SHP77 treated with DMSO at 0.1 percent for 48 hours (cell line): ENCODE measurements at regions not wholly inside any gene's neighbourhood (a gene's known extent, or its start where the extent isn't known, plus 50 kb on each side); places are given as distances from the start of the nearest gene placed in this dataset.

Experiments
- DNase-seq: peaks from one replicate; lab custom pipeline; 2025; lab: John Stamatoyannopoulos, UW

DNA sequence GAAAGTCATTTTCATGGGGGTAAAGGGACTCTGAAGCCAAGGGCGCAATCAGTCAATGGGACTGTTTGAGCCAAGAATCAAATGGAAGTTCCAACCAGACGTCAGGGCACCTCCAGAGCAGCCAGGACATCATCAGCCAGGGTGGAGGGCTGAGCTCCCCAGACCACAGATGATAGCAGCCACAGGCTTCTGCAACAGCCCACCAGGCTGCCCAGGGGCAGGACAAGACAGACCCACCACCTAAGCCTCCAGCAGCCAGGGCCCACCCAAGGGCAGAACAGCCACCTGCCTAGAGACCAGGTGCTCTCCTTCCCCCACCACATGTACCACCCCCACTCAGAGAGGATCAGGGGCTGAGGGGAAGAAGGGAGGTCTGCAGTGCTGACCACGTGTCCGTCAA lies 53.8 kb upstream of the SLC66A3 start:
- no peak for DNase-seq

DNA sequence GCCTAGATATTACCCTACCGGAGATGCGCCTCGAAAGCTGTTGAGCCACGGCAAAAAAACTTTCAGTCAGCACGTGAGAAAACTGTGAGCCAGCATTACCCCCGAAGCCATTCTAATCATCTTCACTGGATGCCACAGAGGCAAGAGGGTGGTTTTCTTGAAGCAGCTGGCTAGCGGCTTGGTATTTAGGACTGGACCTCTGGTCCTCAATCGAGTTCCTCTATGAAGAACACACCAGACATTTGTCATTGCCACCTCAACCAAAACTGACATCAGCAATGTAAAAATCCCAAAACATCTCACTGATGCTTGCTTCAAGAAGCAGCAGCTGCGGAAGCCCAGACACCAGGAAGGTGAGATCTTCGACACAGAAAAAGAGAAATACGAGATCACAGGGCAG lies 52.8 kb upstream of the SLC66A3 start:
- no peak for DNase-seq

DNA sequence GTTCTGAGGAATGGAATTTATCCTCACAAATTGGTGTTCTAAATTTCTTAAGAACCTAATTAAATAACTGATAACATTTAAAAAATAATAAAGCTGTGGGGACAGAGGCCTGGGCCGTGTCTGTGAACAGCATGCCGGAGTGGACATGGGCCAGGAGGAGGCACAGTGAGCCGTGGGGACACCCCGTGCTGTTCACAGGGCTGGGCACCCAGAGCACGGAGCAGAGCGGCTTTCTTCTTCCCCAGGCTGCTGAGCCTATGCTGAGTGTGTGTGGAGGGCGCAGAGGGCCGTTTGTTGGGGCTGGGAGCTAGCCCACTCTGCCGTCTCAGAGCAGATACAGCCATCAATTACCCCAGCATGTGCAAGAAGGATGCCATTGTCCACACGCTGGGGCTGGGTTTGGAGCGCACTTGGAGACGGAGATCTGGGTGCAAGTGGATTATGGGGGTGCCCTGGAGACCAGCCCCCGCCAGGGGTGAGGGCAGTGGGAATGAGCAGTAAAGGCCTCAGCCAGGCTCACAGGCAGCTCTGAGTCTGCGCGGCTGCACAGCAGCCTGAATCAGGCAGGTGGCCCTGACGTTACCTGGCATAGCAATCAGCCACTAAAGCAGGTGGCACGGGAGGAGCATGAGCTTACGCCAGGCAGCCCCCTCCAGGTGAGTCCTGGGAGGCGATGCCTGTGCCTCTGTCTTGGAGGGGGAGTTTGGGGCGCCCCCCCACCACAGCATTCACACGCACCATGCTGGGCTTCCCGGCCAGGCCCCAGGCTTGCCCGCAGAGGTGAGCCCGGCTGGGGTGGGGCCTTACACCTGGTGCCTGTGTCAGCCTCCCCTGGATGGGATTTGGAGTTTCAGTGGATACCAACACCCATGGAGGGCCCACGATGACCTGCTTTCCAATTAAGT lies 52.1 kb upstream of the SLC66A3 start:
- no peak for DNase-seq

DNA sequence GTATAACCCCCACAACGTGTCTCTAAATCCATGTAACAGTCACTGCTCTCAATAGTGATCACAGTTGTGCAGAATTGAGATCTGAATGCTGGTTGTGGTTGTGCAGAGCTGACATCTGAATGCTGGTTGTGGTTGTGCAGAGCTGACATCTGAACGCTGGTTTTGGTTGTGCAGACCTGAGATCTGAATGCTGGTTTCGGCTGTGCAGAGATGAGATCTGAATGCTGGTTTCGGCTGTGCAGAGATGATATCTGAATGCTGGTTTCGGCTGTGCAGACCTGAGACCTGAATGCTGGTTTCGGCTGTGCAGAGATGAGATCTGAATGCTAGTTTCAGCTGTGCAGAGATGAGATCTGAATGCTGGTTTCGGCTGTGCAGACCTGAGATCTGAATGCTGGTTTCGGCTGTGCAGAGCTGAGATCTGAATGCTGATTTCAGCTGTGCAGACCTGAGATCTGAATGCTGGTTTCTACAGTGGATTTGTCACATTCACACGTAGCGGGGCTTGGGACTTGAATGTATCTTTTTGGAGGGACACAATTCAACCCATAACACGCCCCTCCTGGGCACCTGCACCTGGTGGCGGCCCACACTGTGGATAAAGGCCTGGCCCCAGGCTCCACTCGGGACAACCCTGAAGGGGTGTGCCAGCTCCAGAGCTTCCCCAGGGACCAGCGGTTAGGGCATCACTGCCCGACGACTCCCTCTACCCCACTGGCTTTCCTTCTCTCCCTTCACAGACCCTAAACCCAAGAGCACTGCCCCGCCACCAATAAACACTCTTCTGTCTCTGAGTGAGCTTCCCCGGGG lies 51.1 kb upstream of the SLC66A3 start:
- DNase-seq: no peak

DNA sequence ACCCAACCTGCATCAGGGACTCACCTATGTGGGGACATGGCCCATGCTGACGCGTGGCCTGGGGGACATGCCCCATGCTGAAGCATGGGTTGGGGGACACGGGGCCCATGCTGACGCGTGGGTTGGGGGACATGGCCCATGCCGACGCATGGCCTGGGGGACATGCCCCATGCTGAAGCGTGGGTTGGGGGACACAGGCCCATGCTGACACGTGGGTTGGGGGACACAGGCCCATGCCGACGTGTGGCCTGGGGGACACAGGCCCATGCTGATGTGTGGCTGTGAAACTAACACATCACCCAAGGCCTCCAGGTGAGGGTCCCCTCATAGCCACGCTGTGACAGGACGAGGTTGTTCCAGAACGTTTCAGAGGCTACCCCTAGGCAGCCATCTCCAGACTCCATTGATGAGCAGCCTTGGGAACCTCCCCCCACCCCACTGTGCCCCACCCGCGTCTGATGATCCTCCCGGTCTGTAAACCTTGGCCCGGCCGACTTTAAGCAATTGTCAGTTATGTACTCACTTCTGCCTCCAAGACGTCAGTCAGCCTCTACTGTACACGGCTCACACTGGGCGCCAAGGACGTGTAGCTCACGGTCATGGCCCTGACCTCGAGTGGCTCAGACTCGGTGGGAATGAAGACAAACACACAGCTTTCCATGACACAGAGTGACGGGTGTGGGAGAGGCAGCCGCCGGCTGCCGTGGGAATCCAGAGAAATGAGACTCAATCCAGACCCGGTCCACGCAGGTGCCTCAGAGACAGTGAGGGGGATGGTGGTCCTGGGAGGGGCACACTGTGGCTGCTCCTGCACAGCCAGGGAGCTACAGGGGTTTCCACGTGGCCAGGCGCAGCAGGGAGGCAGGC lies 50.2 kb upstream of the SLC66A3 start:
- no peak for DNase-seq
